ENCODE measurements at regions not wholly inside any gene's neighbourhood (a gene's known extent, or its start where the extent isn't known, plus 50 kb on each side); places are given as distances from the start of the nearest gene placed in this dataset.

GRCh38 chr4:13142191-13142590 is 341.9 kb downstream of the RAB28 start:
- in situ Hi-C loops (cut with HindIII; ENCODE audit: low sequenced_read_pairs), result no loop called here

GRCh38 chr4:13137390-13137789 is 346.8 kb downstream of the RAB28 start:
- in situ Hi-C loops (cut with HindIII; ENCODE audit: low sequenced_read_pairs), result no loop called here

GRCh38 chr4:13133700-13134099 is 350.4 kb downstream of the RAB28 start:
- in situ Hi-C loops (cut with HindIII; ENCODE audit: low sequenced_read_pairs), result no loop called here

- in situ Hi-C loops (cut with HindIII; ENCODE audit: low sequenced_read_pairs), result no loop called here
Observed at GRCh38 chr4:13130848-13131247, 353.3 kb downstream of the RAB28 start.

DNA sequence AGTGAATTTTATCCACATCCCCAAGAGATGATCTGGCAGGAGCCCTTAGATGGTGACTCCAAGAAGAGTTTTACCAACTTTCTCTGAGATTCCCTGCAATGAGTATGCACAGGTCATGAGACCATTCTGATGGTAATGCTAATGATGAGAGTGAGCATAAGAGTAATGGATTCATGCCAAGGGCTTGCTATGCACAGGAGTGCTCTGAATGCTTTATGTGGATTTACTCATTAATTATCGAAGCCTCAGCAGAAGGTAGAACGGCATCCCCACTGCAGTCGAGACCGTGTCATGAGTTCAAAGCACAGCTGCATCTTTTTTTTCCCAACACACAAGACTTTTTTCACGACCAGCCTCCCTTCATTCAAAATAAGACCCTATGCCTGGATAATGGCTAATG is 355.0 kb downstream of the RAB28 start:
- in situ Hi-C loops (cut with HindIII; ENCODE audit: low sequenced_read_pairs), result no loop called here

DNA sequence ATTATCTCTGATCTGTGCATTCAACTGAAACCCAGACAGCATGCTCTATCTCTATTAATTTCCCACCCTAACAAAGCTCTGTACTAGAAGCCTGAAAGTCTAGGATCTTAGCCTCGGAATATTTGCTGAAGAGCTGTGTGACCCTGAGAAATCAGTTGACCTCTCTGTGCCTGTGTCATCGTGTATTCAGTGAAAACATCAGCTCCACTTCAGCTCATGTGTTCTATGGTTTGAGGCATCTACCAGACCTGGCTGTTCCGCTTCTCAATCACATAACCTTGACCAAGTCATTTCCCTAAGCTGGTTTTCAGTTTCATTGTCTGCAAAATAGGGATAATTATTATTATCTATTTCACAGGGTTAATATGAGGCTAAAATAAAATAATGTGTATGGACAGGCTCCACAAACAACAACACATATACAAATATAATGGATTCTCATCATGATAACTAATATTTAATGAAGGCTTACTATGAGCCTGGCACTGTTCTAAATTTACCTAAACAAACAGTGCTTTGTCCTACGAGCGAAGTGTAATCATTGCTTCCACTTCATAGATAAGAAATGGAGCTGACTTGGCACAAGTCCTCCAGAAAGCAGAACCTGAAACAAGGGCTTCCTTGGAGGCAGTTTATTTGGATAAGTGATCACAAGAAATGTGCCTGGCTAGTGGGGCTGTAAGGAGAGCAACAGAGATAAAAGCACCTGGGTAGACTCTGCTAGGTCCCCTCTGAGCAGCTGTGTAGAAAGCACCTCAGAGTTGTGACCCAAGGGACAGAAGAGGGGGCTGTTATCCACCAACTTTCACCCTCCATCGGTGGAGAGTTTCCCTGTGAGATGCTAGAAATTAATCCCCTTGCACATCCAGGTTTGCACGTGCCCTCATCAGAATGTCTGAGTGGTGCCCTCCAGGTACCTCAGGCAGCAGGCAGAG is 356.9 kb downstream of the RAB28 start:
- in situ Hi-C loops (cut with HindIII; ENCODE audit: low sequenced_read_pairs), result no loop called here

- in situ Hi-C loops (cut with HindIII; ENCODE audit: low sequenced_read_pairs), result no loop called here
Observed at GRCh38 chr4:13118633-13119032, 365.5 kb downstream of the RAB28 start.

DNA sequence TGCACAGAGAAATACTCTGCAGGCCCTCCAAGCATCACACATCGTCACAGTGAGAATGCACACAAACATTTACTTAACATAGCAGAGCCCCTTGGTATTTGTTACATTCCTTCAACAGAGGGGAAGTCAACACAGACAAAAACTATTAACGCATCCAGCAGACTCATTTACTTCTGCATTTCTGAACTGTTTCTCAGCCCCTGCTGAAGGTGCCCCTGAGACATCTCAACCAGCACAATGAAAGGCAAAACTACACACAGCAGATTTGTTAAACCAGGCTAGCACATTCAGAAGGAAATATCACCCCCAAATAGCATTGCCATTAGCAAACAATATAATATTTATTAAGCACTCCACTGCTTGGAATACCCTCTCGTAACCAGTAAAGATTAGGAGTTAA is 367.0 kb downstream of the RAB28 start:
- in situ Hi-C loops (cut with HindIII; ENCODE audit: low sequenced_read_pairs), result no loop called here

- in situ Hi-C loops (cut with HindIII; ENCODE audit: low sequenced_read_pairs), result no loop called here
Observed at GRCh38 chr4:13112030-13112429, 372.1 kb downstream of the RAB28 start.

- in situ Hi-C loops (cut with HindIII; ENCODE audit: low sequenced_read_pairs), result loop anchor here (10.0 kb wide), 1 partner anchor 115 kb away; no protein-coding TSS in a partner anchor
Observed at GRCh38 chr4:13109536-13109935, 374.6 kb downstream of the RAB28 start.

GRCh38 chr4:13108096-13108495 is 376.0 kb downstream of the RAB28 start:
- in situ Hi-C loops (cut with HindIII; ENCODE audit: low sequenced_read_pairs), result loop anchor here (10.0 kb wide), 1 partner anchor 117 kb away; no protein-coding TSS in a partner anchor

DNA sequence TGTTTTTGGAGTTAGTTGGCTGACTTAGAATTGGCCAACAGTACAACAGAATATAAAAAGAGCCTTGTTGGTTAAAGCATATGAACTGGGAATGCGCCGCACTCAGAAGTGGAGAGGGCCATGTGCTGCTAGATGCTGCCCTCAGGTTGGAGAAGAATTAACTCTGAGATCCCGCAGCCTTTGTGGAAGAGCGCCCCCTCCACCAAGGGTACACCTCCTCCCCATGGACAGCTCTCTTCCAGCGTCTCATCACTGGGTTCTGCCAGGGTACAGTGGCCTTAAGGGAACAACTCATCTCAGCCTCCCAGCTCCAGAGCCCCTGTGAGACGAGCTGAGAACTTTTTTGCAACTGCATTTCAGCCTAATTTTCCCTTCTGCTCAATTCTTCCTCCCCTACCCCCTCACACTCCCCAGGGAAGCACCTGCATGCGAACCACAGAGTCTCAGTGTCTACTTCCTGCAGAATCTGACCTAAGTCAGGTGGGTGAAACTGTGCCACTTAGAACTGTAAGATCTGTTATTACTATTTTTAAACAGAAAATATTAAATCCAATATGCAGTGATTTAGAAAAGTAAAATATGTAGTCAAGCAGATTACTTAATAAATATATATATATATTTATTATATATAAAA is 380.6 kb downstream of the RAB28 start:
- in situ Hi-C loops (cut with HindIII; ENCODE audit: low sequenced_read_pairs), result loop anchor here (10.0 kb wide), 1 partner anchor 121 kb away; no protein-coding TSS in a partner anchor

- in situ Hi-C loops (cut with HindIII; ENCODE audit: low sequenced_read_pairs), result loop anchor here (10.0 kb wide), 1 partner anchor 123 kb away; no protein-coding TSS in a partner anchor
Observed at GRCh38 chr4:13102092-13102742, 381.9 kb downstream of the RAB28 start.

GRCh38 chr4:13097971-13098370 is 386.2 kb downstream of the RAB28 start:
- in situ Hi-C loops (cut with HindIII; ENCODE audit: low sequenced_read_pairs), result no loop called here

DNA sequence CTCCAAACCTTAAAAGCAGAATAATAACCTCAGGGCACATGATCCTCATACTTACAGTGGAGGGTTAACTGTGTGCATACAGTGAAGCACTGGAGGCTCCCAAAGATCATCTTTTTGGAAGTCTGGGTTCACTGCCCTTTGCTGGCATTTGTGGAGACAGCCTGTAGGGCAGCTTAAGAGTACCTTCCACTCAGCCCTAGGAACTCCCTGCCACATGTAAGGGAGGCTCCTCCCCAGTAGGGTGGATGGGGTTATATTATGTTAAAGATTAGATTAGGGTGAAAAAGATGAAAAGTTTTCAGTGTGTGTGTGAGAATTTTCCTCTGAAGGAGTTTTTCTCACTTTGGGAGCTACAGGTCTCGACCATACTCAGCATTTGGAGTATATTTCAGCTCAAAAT is 388.4 kb downstream of the RAB28 start:
- in situ Hi-C loops (cut with HindIII; ENCODE audit: low sequenced_read_pairs), result no loop called here

- in situ Hi-C loops (cut with HindIII; ENCODE audit: low sequenced_read_pairs), result no loop called here
Observed at GRCh38 chr4:13093170-13093569, 391.0 kb downstream of the RAB28 start.

DNA sequence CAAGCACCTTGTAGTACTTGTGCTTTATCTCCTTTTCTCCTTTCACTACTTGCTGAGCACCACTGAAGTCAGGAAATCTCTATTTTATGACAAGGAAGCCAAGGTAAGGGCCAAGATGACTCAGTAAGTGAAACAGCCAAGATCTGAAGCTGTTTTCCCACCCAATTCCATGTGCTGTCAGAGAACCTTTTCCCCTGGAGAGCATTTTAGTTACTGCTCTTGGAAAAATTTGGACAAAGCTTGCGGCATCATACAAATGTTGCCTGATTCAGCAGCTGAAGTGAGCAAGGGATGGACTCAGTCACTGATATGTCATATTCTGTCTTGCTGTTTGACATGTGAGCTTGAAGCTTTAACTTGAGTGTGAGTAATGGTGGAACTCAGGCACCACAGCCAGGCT is 391.4 kb downstream of the RAB28 start:
- in situ Hi-C loops (cut with HindIII; ENCODE audit: low sequenced_read_pairs), result no loop called here

DNA sequence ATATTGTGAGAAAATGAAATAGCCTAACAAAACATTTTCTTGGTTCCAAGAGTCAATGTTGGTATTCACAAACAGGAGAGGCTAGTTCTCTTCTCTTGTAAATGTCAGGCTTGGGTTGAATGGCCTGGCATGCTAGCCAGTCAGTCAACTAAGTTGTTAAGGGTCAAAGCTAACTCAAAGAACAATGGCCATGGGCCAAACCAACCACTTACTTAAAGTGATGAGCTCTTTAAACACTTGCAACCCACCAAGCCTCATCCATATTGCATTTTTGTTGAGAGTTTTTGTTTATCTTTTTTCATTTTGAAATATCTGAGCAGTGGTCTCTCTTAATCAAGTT is 394.5 kb downstream of the RAB28 start:
- in situ Hi-C loops (cut with HindIII; ENCODE audit: low sequenced_read_pairs), result no loop called here

GRCh38 chr4:13088726-13089658 is 395.1 kb downstream of the RAB28 start:
- in situ Hi-C loops (cut with HindIII; ENCODE audit: low sequenced_read_pairs), result no loop called here

- in situ Hi-C loops (cut with HindIII; ENCODE audit: low sequenced_read_pairs), result no loop called here
Observed at GRCh38 chr4:13087041-13087440, 397.1 kb downstream of the RAB28 start.
